Heart left ventricle (tissue), 16 donors: ENCODE measurements at regions not wholly inside any gene's neighbourhood (a gene's known extent, or its start where the extent isn't known, plus 50 kb on each side); places are given as distances from the start of the nearest gene placed in this dataset.

ENCODE experiments used
- ATAC-seq, 4 donors: fragments of 200-7000 bp; cut with Tn5 transposase; one replicate each; pipeline ENCODE4 v1.9.1; 2020 to 2022; ENCODE audit warnings: moderate library complexity in 4 of 4, mild to moderate bottlenecking in 3 of 4, moderate number of reproducible peaks in 1 of 4
- DNase-seq, 5 donors: peaks; one replicate each; pipeline ENCODE4 v3.0.0-alpha.2; 2020
- H3K27ac ChIP-seq, 12 donors: fragments of 200-600 bp; sonication (generic) in 4 of 12; one replicate each; pipeline versions ENCODE4 v1.5.0 to v1.8.0; 2016 to 2022; ENCODE audit warnings: mild to moderate bottlenecking in 2 of 12
- H3K27me3 ChIP-seq, 9 donors: fragments of 200-600 bp; sonication (generic) in 2 of 9; one replicate each; pipeline versions ENCODE4 v1.5.1 to v1.8.0; 2016 to 2022; ENCODE audit warnings: mild to moderate bottlenecking in 3 of 9
- H3K36me3 ChIP-seq, 9 donors: fragments of 200-600 bp; sonication (generic) in 2 of 9; one replicate each; pipeline versions ENCODE4 v1.5.0 to v1.8.0; 2018 to 2022; ENCODE audit warnings: mild to moderate bottlenecking in 2 of 9
- H3K4me1 ChIP-seq, 12 donors: fragments of 200-600 bp; sonication (generic) in 4 of 12; one replicate each; pipeline versions ENCODE4 v1.5.0 to v1.8.0; 2016 to 2022; ENCODE audit warnings: mild to moderate bottlenecking in 3 of 12
- H3K4me3 ChIP-seq, 12 donors: fragments of 200-600 bp; sonication (generic) in 4 of 12; one replicate each; pipeline versions ENCODE4 v1.5.0 to v1.8.0; 2017 to 2022; ENCODE audit warnings: mild to moderate bottlenecking in 9 of 12, moderate library complexity in 4 of 12
- H3K9me3 ChIP-seq, 12 donors: fragments of 200-600 bp; sonication (generic) in 4 of 12; one replicate each; pipeline versions ENCODE4 v1.5.0 to v1.8.0; 2016 to 2022; ENCODE audit warnings: mild to moderate bottlenecking in 1 of 12
- POLR2A ChIP-seq, 2 donors: fragments of 450-650 bp; IDR thresholded peaks; one replicate each; pipeline ENCODE4 v1.6.1; 2017; ENCODE audit warnings: antibody characterized with exemption in 2 of 2, mild to moderate bottlenecking in 2 of 2, moderate library complexity in 2 of 2
- WGBS, 4 donors: extraction: QIAGEN DNeasy Blood & Tissue Kit in 2 of 4; methylation state at CpG; one replicate each; pipeline versions ENCODE4 v1.1.5 to v1.1.7; 2013 to 2018; 5-methylcytosine and 5-hydroxymethylcytosine counted together
- intact Hi-C, 10 donors: fragments of 100-400 bp; cut with DNase I; formaldehyde crosslinking; loops; one replicate each; pipeline versions ENCODE4 v1.11.1 to v1.14.2; 2022
- TF ChIP-seq, protein P1 (sequence below), 12 donors: fragments of 200-600 bp; sonication (generic) in 4 of 12; IDR thresholded peaks; one replicate each; pipeline versions ENCODE4 v1.5.0 to v1.8.0; 2018 to 2022; ENCODE audit warnings: antibody characterized with exemption in 12 of 12, mild to moderate bottlenecking in 5 of 12
- donor health status: ischemic (EF 13 %, LVEDD 7.1; RV severe dilation, severe dysfunction).
- donor health status: healthy with polysubstance abuse.
- donor health status: DM: no; HTN: yes; CAD: no.
- donor health status: DM: no; HTN: no; CAD: no.
- donor health status: ischemic (EF 25% LVEDD 6.9; RV normal size, moderate dysfunction).
- donor health status: ischemic (EF 25% LVEDD 5.7; RV mildly dilated, moderate dysfunction).
- donor health status: healthy.
- donor health status: DM: yes; HTN: yes; CAD: no.
- donor health status: ischemic (EF 35%, LVEDD 5.7; RV mildly dilated, moderate dysfunction).
- donor health status: nonischemic (EF 11% LVEDD 7.7; RV severe dilation, severe dysfunction).
- donor health status: DM: yes; HTN: yes; CAD: no.
- donor health status: PGD.
- donor health status: ischemic (EF 29% LVEDD 5.4; RV normal size, mild dysfunction).
- donor health status: nonischemic (EF 23%, LVEDD 6.1; RV moderate dilation, normal function).

DNA sequence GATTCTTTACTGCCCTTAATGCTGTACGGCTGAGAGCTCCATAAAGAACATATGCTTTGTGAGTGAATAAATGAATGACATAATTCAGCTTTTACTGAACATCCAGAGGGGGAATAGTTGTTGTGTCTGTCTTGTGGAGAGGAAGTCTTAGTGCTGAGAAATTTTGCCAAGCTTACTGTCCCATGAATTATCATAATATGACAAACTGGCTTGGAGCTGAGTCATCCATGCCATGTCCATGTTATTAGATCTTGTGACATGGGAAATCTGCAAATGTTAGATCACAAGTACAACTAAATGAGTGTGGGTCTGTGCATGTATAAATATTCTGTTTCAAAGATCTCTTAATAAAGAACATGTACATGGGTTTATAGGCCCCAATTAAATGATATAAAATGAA is 350.4 kb downstream of the BMP4 start:
- ATAC-seq (no peak), DNase-seq (no peak)
- 87 to 93% (median 90%) methylated on average over 1 of the region's 1 CpG for WGBS, 4 donors
- H3K27ac ChIP-seq = no peak overlapping the region
- intact Hi-C loops = no loop called here
- no peaks in the 10 kb centered on the region for H3K36me3 ChIP-seq
- no peaks in the 10 kb centered on the region for H3K27me3 ChIP-seq
- no peaks in the 10 kb centered on the region for H3K4me1 ChIP-seq
- TF ChIP-seq POLR2A (IDR thresholded peaks at IDR 0.05) = no peak
- TF ChIP-seq, protein P1, sequence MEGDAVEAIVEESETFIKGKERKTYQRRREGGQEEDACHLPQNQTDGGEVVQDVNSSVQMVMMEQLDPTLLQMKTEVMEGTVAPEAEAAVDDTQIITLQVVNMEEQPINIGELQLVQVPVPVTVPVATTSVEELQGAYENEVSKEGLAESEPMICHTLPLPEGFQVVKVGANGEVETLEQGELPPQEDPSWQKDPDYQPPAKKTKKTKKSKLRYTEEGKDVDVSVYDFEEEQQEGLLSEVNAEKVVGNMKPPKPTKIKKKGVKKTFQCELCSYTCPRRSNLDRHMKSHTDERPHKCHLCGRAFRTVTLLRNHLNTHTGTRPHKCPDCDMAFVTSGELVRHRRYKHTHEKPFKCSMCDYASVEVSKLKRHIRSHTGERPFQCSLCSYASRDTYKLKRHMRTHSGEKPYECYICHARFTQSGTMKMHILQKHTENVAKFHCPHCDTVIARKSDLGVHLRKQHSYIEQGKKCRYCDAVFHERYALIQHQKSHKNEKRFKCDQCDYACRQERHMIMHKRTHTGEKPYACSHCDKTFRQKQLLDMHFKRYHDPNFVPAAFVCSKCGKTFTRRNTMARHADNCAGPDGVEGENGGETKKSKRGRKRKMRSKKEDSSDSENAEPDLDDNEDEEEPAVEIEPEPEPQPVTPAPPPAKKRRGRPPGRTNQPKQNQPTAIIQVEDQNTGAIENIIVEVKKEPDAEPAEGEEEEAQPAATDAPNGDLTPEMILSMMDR (IDR thresholded peaks at IDR 0.05) = no peak
- H3K9me3 ChIP-seq = no peaks in the 10 kb centered on the region
- no peak overlapping the region for H3K4me3 ChIP-seq

DNA sequence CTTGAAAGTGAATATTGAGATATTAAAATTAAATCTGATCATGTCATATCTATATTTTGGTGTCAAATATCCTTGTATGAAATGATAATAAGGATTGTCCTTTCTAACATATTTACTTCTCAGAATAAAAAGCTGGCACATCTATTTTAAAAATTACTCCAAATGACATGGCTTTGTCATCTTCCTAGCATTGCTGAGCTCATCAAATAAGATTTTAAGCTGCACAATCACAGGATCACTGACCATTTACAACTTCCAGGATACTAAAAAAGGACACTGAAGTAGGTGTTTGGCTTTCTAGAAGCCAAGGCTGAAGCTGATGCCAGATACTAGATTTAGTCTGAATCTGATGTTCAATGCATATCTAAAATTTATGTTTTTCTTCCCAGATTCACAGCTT is 351.1 kb downstream of the BMP4 start:
- intact Hi-C loops = no loop called here
- Histone ChIP-seq H3K36me3 (no peaks in the 10 kb centered on the region), H3K4me1 (no peaks in the 10 kb centered on the region), H3K27ac (no peak overlapping the region), H3K9me3 (no peaks in the 10 kb centered on the region), H3K4me3 (no peak overlapping the region), H3K27me3 (no peaks in the 10 kb centered on the region)
- DNase-seq = no peak
- ATAC-seq = no peak
- TF ChIP-seq, protein P1 (IDR thresholded peaks at IDR 0.05) = no peak
- TF ChIP-seq POLR2A (IDR thresholded peaks at IDR 0.05) = no peak

DNA sequence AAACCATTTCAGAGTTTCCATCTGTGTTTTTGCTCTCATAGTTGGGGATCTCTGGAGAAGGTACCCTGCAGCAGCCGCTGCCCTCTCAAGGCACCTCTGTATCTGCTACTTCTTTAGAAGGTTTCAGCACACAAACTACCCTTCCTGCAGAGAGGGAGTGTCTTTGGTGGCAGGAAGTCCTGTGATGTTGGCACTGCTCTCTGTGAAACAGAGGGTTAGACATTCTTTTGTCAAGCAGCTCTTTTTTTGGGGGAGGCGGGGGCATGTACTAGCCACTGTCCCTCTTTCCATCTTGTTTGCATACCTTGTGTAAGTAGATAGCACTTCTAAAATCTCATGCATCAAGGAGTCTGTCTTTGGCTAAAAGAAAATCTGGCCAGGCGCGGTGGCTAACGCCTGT is 352.6 kb downstream of the BMP4 start:
- no peaks in the 10 kb centered on the region for H3K36me3 ChIP-seq
- TF ChIP-seq, protein P1 (IDR thresholded peaks at IDR 0.05) = no peak
- no peak for TF ChIP-seq POLR2A (IDR thresholded peaks at IDR 0.05)
- H3K4me3 ChIP-seq = no peak overlapping the region
- H3K27ac ChIP-seq = no peak overlapping the region
- intact Hi-C loops = no loop called here
- 94 to 100% (median 95%) methylated on average over 5 of the region's 5 CpGs for WGBS, 4 donors
- no peaks in the 10 kb centered on the region for H3K9me3 ChIP-seq
- H3K27me3 ChIP-seq = no peaks in the 10 kb centered on the region
- H3K4me1 ChIP-seq = no peaks in the 10 kb centered on the region
- DNase-seq (no peak), ATAC-seq (no peak)

DNA sequence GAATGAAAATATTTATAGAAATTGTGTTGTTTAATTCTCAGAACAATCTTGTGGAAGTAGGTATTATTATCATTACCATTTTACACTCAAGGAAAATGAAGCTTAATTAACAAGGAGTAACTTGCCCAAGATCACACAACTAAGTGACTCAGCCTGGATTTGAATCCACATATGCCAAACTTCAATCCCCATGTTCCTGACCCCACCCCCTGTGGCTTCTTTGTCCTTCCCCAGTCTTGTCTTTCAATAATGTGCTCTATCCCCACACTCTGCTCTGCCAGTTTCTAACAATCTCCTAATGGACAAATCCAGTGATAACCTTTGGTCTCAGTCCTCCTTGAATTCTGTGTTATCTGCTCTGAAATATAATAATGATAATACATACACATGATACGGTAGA is 355.2 kb downstream of the BMP4 start:
- H3K4me3 ChIP-seq = no peak overlapping the region
- DNase-seq (no peak), ATAC-seq (no peak)
- intact Hi-C loops = no loop called here
- no peak overlapping the region for H3K27ac ChIP-seq
- 64 to 93% (median 84%) methylated on average over 1 of the region's 1 CpG for WGBS, 4 donors
- H3K4me1 ChIP-seq = no peaks in the 10 kb centered on the region
- no peaks in the 10 kb centered on the region for H3K36me3 ChIP-seq
- no peaks in the 10 kb centered on the region for H3K9me3 ChIP-seq
- TF ChIP-seq POLR2A (IDR thresholded peaks at IDR 0.05) = no peak
- TF ChIP-seq, protein P1 (IDR thresholded peaks at IDR 0.05) = no peak
- H3K27me3 ChIP-seq = no peaks in the 10 kb centered on the region
